ENCODE measurements at regions not wholly inside any gene's neighbourhood (a gene's known extent, or its start where the extent isn't known, plus 50 kb on each side); places are given as distances from the start of the nearest gene placed in this dataset.

- no peak for TF ChIP-seq CHD2 (IDR thresholded peaks at IDR 0.05; ENCODE audit: low read length, partially characterized antibody)
- TF ChIP-seq POLR2A (IDR thresholded peaks at IDR 0.05; ENCODE audit: low read length) = no peak
- TF ChIP-seq ATOH8 (CRISPR knock-in tag; IDR thresholded peaks at IDR 0.05; ENCODE audit: low read depth) = no peak
- TF ChIP-seq HOXA7 (CRISPR knock-in tag; IDR thresholded peaks at IDR 0.05) = no peak
- no peak for TF ChIP-seq EHMT2 (IDR thresholded peaks at IDR 0.05; ENCODE audit: low read depth)
- TF ChIP-seq CBX2 (IDR thresholded peaks at IDR 0.05; ENCODE audit: borderline replicate concordance, low read depth) = no peak
- no peak for TF ChIP-seq JUN (IDR thresholded peaks at IDR 0.05)
- no peak for TF ChIP-seq MAX (IDR thresholded peaks at IDR 0.05)
- TF ChIP-seq SMC3 (IDR thresholded peaks at IDR 0.05) = no peak
- no peak for TF ChIP-seq EHF (CRISPR knock-in tag; IDR thresholded peaks at IDR 0.05)
- TF ChIP-seq USF2 (IDR thresholded peaks at IDR 0.05) = no peak
- TF ChIP-seq KDM5A (IDR thresholded peaks at IDR 0.05) = no peak
- no peak for TF ChIP-seq NR3C1 (IDR thresholded peaks at IDR 0.05)
- TF ChIP-seq ZFP36 (IDR thresholded peaks at IDR 0.05; ENCODE audit: borderline replicate concordance, partially characterized antibody) = no peak
- no peak for TF ChIP-seq NPAS2 (CRISPR knock-in tag; IDR thresholded peaks at IDR 0.05; ENCODE audit: borderline replicate concordance)
- no peak for TF ChIP-seq E2F6 (IDR thresholded peaks at IDR 0.05; ENCODE audit: borderline replicate concordance, low read depth)
- no peak for TF ChIP-seq FOSB (CRISPR knock-in tag; IDR thresholded peaks at IDR 0.05)
- ATAC-seq = peak in 1 of 2 experiments; percentile 50; a peak in 1 of 6 replicates
These were observed 66.5 kb upstream of the LY86 start for GRCh38 chr6:6521961-6522482.

GRCh38 chr6:6522709-6523108 lies 65.8 kb upstream of the LY86 start:
- FAIRE-seq (no peak), DNase-seq (ENCODE audit: low read depth in 1 of 2, low spot score in 1 of 2) (no peak), ATAC-seq (no peak)
- ChIA-PET CTCF (no interaction called here), POLR2A (no interaction called here)
- Histone ChIP-seq H3K4me1 (no peaks in the 10 kb centered on the region), H3K9me3 (no peaks in the 10 kb centered on the region), H3K4me3 (no peak overlapping the region), H3K27ac (no peak overlapping the region), H3K4me2 (no peak overlapping the region)
- WGBS (ENCODE audit: missing lambda C conversion rate) = 16% methylated on average over 5 of the region's 5 CpGs
- no peak for TF ChIP-seq HMGXB4 (CRISPR knock-in tag; IDR thresholded peaks at IDR 0.05; ENCODE audit: borderline replicate concordance)
- no peak for TF ChIP-seq HES2 (IDR thresholded peaks at IDR 0.05)
- TF ChIP-seq USF2 (IDR thresholded peaks at IDR 0.05) = no peak
- TF ChIP-seq JUN (IDR thresholded peaks at IDR 0.05) = no peak
- TF ChIP-seq PHF8 (IDR thresholded peaks at IDR 0.05; ENCODE audit: borderline replicate concordance, low read depth) = no peak
- TF ChIP-seq ESRRA (IDR thresholded peaks at IDR 0.05; ENCODE audit: borderline replicate concordance, low read length) = no peak
- no peak for TF ChIP-seq RNF2 (IDR thresholded peaks at IDR 0.05; ENCODE audit: borderline replicate concordance, low read depth)
- no peak for TF ChIP-seq TP53 (CRISPR knock-in tag; IDR thresholded peaks at IDR 0.05)
- TF ChIP-seq ZNF302 (CRISPR knock-in tag; IDR thresholded peaks at IDR 0.05) = no peak
- no peak for TF ChIP-seq HDAC2 (IDR thresholded peaks at IDR 0.05)
- TF ChIP-seq POLR2A (IDR thresholded peaks at IDR 0.05; ENCODE audit: low read length) = no peak
- no peak for TF ChIP-seq CBX2 (IDR thresholded peaks at IDR 0.05; ENCODE audit: borderline replicate concordance, low read depth)
- TF ChIP-seq HEYL (CRISPR knock-in tag; IDR thresholded peaks at IDR 0.05) = no peak
- TF ChIP-seq FOSB (CRISPR knock-in tag; IDR thresholded peaks at IDR 0.05) = no peak
- no peak for TF ChIP-seq NR3C1 (IDR thresholded peaks at IDR 0.05)

More at GRCh38 chr6:6521961-6522482, 66.5 kb upstream of the LY86 start:
- H3K4me1 ChIP-seq = no peaks in the 10 kb centered on the region
- no peak overlapping the region for H3K4me2 ChIP-seq
- POLR2A ChIA-PET = no interaction called here
- H3K9me3 ChIP-seq = no peaks in the 10 kb centered on the region
- FAIRE-seq (no peak), DNase-seq (ENCODE audit: low read depth in 1 of 2, low spot score in 1 of 2) (no peak)
- H3K27ac ChIP-seq = no peak overlapping the region
- H3K4me3 ChIP-seq = no peak overlapping the region
- WGBS (ENCODE audit: missing lambda C conversion rate) = 48% methylated on average over 8 of the region's 8 CpGs
- CTCF ChIA-PET = no interaction called here

All from A549 (cell line).